IMR-90 (cell line): ENCODE measurements at regions not wholly inside any gene's neighbourhood (a gene's known extent, or its start where the extent isn't known, plus 50 kb on each side); places are given as distances from the start of the nearest gene placed in this dataset.

Experiments
- ATAC-seq: fragments of 200-7000 bp; cut with Tn5 transposase; 2 replicates; pipeline ENCODE4 v1.9.1; 2020; ENCODE audit warnings: low read depth, mild to moderate bottlenecking, moderate library complexity
- BruUV-seq: library from RNA; stranded (reverse); fragments of 400-500 nt; replicated peaks from 2 replicates; lab custom pipeline; 2021; lab: Mats Ljungman, UMichigan
- CTCF ChIA-PET: fragments of 300-600 bp; formaldehyde crosslinking; extraction: SDS; loops from one replicate; lab custom pipeline; 2021; ENCODE audit warnings: antibody characterized with exemption; lab: Yijun Ruan, JAX
- POLR2A ChIA-PET: fragments of 300-600 bp; sonication (Branson Sonifier 250); formaldehyde crosslinking; loops from one replicate; lab custom pipeline; 2022; ENCODE audit warnings: antibody characterized with exemption; ENCODE audit not compliant: unreplicated experiment; lab: Charles Lee
- DNase-seq: peaks from one replicate; pipeline ENCODE4 v3.0.0; 2013
- H2AFZ ChIP-seq: replicated peaks from 2 replicates; pipeline ENCODE3; 2013; ENCODE audit warnings: low read length, mild to moderate bottlenecking; ENCODE audit not compliant: poor library complexity
- H2AK5ac ChIP-seq: 2 replicates; pipeline ENCODE4 v1.6.1; 2013; ENCODE audit warnings: low read depth, low read length, inconsistent platforms
- H2AK9ac ChIP-seq: replicated peaks from 2 replicates; pipeline ENCODE3; 2013; ENCODE audit warnings: mild to moderate bottlenecking, low read depth, low read length, moderate library complexity; ENCODE audit not compliant: poor library complexity
- H2BK120ac ChIP-seq: 2 replicates; pipeline ENCODE4 v1.6.1; 2013; ENCODE audit warnings: low read depth, low read length, inconsistent platforms
- H2BK15ac ChIP-seq: 3 replicates; pipeline ENCODE4 v1.6.1; 2013; ENCODE audit warnings: low read depth, low read length, inconsistent platforms
- H2BK20ac ChIP-seq: 2 replicates; pipeline ENCODE4 v1.6.1; 2013; ENCODE audit warnings: low read depth, mild to moderate bottlenecking, inconsistent platforms, low read length, moderate library complexity
- H2BK5ac ChIP-seq: 2 replicates; pipeline ENCODE4 v1.6.1; 2013; ENCODE audit warnings: mild to moderate bottlenecking, low read depth, low read length, inconsistent platforms; ENCODE audit not compliant: poor library complexity, severe bottlenecking
- H3K14ac ChIP-seq: replicated peaks from 2 replicates; pipeline ENCODE4 v1.6.1; 2013; ENCODE audit warnings: low read depth, low read length, inconsistent platforms
- H3K18ac ChIP-seq: 2 replicates; pipeline ENCODE4 v1.6.1; 2013; ENCODE audit warnings: low read depth, low read length, control low read depth
- H3K23ac ChIP-seq: 2 replicates; pipeline ENCODE4 v1.6.1; 2013; ENCODE audit warnings: low read depth, low read length, inconsistent platforms
- H3K27ac ChIP-seq: 2 replicates; pipeline ENCODE4 v1.5.1; 2013; ENCODE audit warnings: mild to moderate bottlenecking, control low read depth, low read length; ENCODE audit not compliant: insufficient read depth
- H3K27me3 ChIP-seq: 2 replicates; pipeline ENCODE4 v1.6.1; 2013; ENCODE audit warnings: low read length; ENCODE audit not compliant: control insufficient read depth, insufficient read depth
- H3K36me3 ChIP-seq: 2 replicates; pipeline ENCODE4 v1.6.1; 2013; ENCODE audit warnings: low read length, mixed read lengths; ENCODE audit not compliant: control insufficient read depth, insufficient read depth
- H3K4ac ChIP-seq: 2 replicates; pipeline ENCODE4 v1.6.1; 2013; ENCODE audit warnings: low read depth, low read length, inconsistent platforms
- H3K4me1 ChIP-seq: 2 replicates; pipeline ENCODE4 v1.6.1; 2013; ENCODE audit warnings: low read length, mixed read lengths; ENCODE audit not compliant: control insufficient read depth, insufficient read depth
- H3K4me2 ChIP-seq: 2 replicates; pipeline ENCODE4 v1.6.1; 2013; ENCODE audit warnings: low read depth, mild to moderate bottlenecking, control low read depth, low read length, moderate library complexity
- H3K4me3 ChIP-seq: 2 replicates; pipeline ENCODE4 v1.5.1; 2013; ENCODE audit warnings: low read depth, mild to moderate bottlenecking, control low read depth, low read length, moderate library complexity; ENCODE audit not compliant: insufficient read depth
- H3K56ac ChIP-seq: 2 replicates; pipeline ENCODE4 v1.6.1; 2013; ENCODE audit warnings: low read length, inconsistent platforms; ENCODE audit not compliant: insufficient read depth; ENCODE audit errors: extremely low read depth
- H3K79me1 ChIP-seq, 2 experiments: 2 replicates each; pipeline ENCODE4 v1.6.1; 2013; ENCODE audit warnings: low read length in 2 of 2, inconsistent platforms in 1 of 2, low read depth in 1 of 2
- H3K9ac ChIP-seq: 2 replicates; pipeline ENCODE4 v1.6.1; 2013; ENCODE audit warnings: low read depth, low read length, control low read depth
- H3K9me1 ChIP-seq: 2 replicates; pipeline ENCODE4 v1.6.1; 2013; ENCODE audit warnings: low read length, inconsistent platforms; ENCODE audit not compliant: insufficient read depth
- H3K9me3 ChIP-seq: 2 replicates; pipeline ENCODE4 v1.6.1; 2013; ENCODE audit warnings: low read length; ENCODE audit not compliant: control insufficient read depth, insufficient read depth
- H4K20me1 ChIP-seq: 2 replicates; pipeline ENCODE4 v1.6.1; 2013; ENCODE audit warnings: low read length, inconsistent platforms; ENCODE audit not compliant: insufficient read depth
- H4K5ac ChIP-seq: 2 replicates; pipeline ENCODE4 v1.6.1; 2013; ENCODE audit warnings: mild to moderate bottlenecking, low read depth, low read length, control low read depth
- H4K8ac ChIP-seq, 2 experiments: 2 replicates each; pipeline ENCODE4 v1.6.1; 2013; ENCODE audit warnings: low read depth in 2 of 2, low read length in 2 of 2, control low read depth in 1 of 2, inconsistent platforms in 1 of 2
- H4K91ac ChIP-seq: 2 replicates; pipeline ENCODE4 v1.6.1; 2013; ENCODE audit warnings: low read depth, low read length, inconsistent platforms; ENCODE audit not compliant: insufficient read depth
- MAFK ChIP-seq: IDR thresholded peaks from 2 replicates; pipeline ENCODE4 v1.6.1; 2012; ENCODE audit warnings: low read depth, low read length, improper control_type of control experiment
- RAD21 ChIP-seq: IDR thresholded peaks from 2 replicates; pipeline ENCODE4 v1.6.1; 2012; ENCODE audit warnings: low read length, improper control_type of control experiment
- WGBS, 2 experiments: methylation state at CpG; one replicate each; pipeline versions ENCODE4 v1.1.5 to v1.1.7; 2013; ENCODE audit warnings: missing lambda C conversion rate in 2 of 2; ENCODE audit not compliant: insufficient read length in 1 of 2; ENCODE audit errors: extremely low coverage in 2 of 2; 5-methylcytosine and 5-hydroxymethylcytosine counted together
- dilution Hi-C: fragments of 300-500 bp; cut with HindIII; formaldehyde crosslinking; loops from one replicate; pipeline ENCODE4 v1.14.3; 2018; ENCODE audit warnings: low sequenced_read_pairs; ENCODE audit not compliant: unreplicated experiment
- in situ Hi-C: fragments of 300-500 bp; cut with MboI; formaldehyde crosslinking; loops from 3 replicates; pipeline ENCODE4 v1.14.3; 2019; ENCODE audit warnings: low sequenced_read_pairs, inconsistent platforms, mixed read lengths
- intact Hi-C: fragments of 100-400 bp; cut with micrococcal nuclease; formaldehyde crosslinking; loops from 2 replicates; pipeline ENCODE4 v1.10.0; 2022

DNA sequence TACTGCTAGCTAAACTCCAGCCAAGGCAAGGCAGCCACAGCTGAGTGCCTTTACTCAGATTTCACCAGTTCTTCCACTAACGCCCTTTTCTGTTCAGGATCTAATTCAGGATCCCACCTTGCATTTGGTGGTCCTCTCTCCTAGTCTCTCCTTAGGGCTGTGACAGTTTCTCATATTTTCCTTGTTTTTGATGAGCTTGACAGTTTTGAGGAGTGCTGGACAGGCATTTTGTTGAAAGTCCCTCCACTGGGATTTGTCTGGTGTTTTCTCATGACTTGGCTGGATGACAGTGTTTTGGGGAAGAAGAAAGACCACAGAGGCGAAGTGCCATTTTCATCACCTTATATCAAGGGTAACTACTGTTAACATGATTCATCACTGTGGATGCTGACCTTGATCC lies 162.3 kb upstream of the TSC22D1 start:
- Histone ChIP-seq H2AFZ (no peak overlapping the region), H3K4me2 (no peak overlapping the region), H3K9me3 (no peaks in the 10 kb centered on the region; the same call in 1 of the 2 replicates), H2AK5ac (no peak overlapping the region), H3K56ac (no peak overlapping the region), H3K23ac (no peak overlapping the region), H3K9me1 (peaks cover 3% of the 10 kb centered on the region), H3K9ac (no peak overlapping the region), H4K5ac (no peak overlapping the region), H3K79me1 (no peaks in the 10 kb centered on the region), H3K4ac (no peak overlapping the region), H2BK15ac (no peak overlapping the region), H2AK9ac (no peak overlapping the region), H4K20me1 (no peaks in the 10 kb centered on the region), H3K14ac (no peak overlapping the region), H3K18ac (no peak overlapping the region), H4K8ac (no peak overlapping the region), H2BK120ac (no peak overlapping the region), H3K4me3 (no peak overlapping the region), H2BK5ac (no peak overlapping the region), H3K27me3 (no peaks in the 10 kb centered on the region), H3K36me3 (no peaks in the 10 kb centered on the region), H4K91ac (no peak overlapping the region), H3K27ac (no peak overlapping the region), H2BK20ac (no peak overlapping the region), H3K4me1 (peaks cover 7% of the 10 kb centered on the region)
- no peak for TF ChIP-seq RAD21
- TF ChIP-seq MAFK: peak; percentile 59
- BruUV-seq: no TSS peak
- ChIA-PET CTCF (interaction anchor here (0.6 to 1.0 kb wide), 2 partner anchors 70 to 255 kb away, joined by 3 to 4 read pairs; no protein-coding TSS in a partner anchor), POLR2A (no interaction called here)
- intact Hi-C loops (no loop called here), dilution Hi-C loops (no loop called here), in situ Hi-C loops (no loop called here)
- ATAC-seq: no peak
- WGBS, 2 experiments: 100% methylated on average over 1 of the region's 2 CpGs; no CpG with 5 or more reads in 1 of the 2 experiments
- no peak for DNase-seq
